ENCODE measurements at regions not wholly inside any gene's neighbourhood (a gene's known extent, or its start where the extent isn't known, plus 50 kb on each side); places are given as distances from the start of the nearest gene placed in this dataset.

GRCh38 chr2:216911008-216911407 is 51.1 kb upstream of the TNP1 start:
- TF ChIP-seq IRF3 (IDR thresholded peaks at IDR 0.05; ENCODE audit: low read depth, low read length) (no peak), CTCF (IDR thresholded peaks at IDR 0.05) (no peak), YY1 (IDR thresholded peaks at IDR 0.05; ENCODE audit: low read depth) (no peak), TEAD4 (IDR thresholded peaks at IDR 0.05; ENCODE audit: borderline replicate concordance, insufficient read depth) (no peak)
